K562 (cell line): ENCODE measurements at regions not wholly inside any gene's neighbourhood (a gene's known extent, or its start where the extent isn't known, plus 50 kb on each side); places are given as distances from the start of the nearest gene placed in this dataset.

Experiments used
- ATAC-seq: fragments of 200-7000 bp; cut with Tn5 transposase; 3 replicates; pipeline ENCODE4 v1.9.1; 2020; ENCODE audit warnings: moderate library complexity
- BruUV-seq: library from RNA; stranded (reverse); fragments of 400-500 nt; replicated peaks from 2 replicates; lab custom pipeline; 2021; lab: Mats Ljungman, UMichigan
- CTCF ChIA-PET: fragments of 300-600 bp; formaldehyde crosslinking; extraction: SDS; loops from one replicate; lab custom pipeline; 2021; ENCODE audit warnings: low intra/inter-chr PET ratio; lab: Yijun Ruan, JAX
- POLR2A ChIA-PET: fragments of 300-600, 350-650 bp; sonication (Branson Sonifier 250); formaldehyde crosslinking; extraction: SDS; loops from one replicate; lab custom pipeline; 2021; ENCODE audit warnings: antibody characterized with exemption, inconsistent platforms; lab: Yijun Ruan, JAX
- DNase-seq, 4 experiments: peaks; one replicate each; pipeline versions ENCODE4 v3.0.0 to v3.0.0-alpha.2; 2011 to 2018; ENCODE audit warnings: low spot score in 3 of 4, mixed read lengths in 3 of 4; ENCODE audit errors: extremely low read depth in 1 of 4
- FAIRE-seq: peaks from 2 replicates; lab custom pipeline; 2011; peaks lifted over from hg19 to GRCh38; lab: Jason Lieb, UNC
- H2AFZ ChIP-seq: 2 replicates; pipeline ENCODE4 v1.6.0; 2011; ENCODE audit warnings: low read depth, low read length, control low read depth, inconsistent platforms
- H3K27ac ChIP-seq: fragments of 200-600 bp; 3 replicates; pipeline ENCODE4 v1.8.0; 2011; ENCODE audit warnings: low read depth, mild to moderate bottlenecking, control low read depth, inconsistent platforms, low read length, moderate library complexity, mixed read lengths; ENCODE audit errors: extremely low read depth
- H3K27me3 ChIP-seq, 2 experiments: fragments of 300-600 bp in 1 of 2; 2 replicates in 1 of 2; 3 replicates in 1 of 2; pipeline versions ENCODE4 v1.6.0 to v1.8.0; 2011; ENCODE audit warnings: inconsistent platforms in 2 of 2, low read length in 2 of 2, mild to moderate bottlenecking in 1 of 2, mixed read lengths in 1 of 2, moderate library complexity in 1 of 2; ENCODE audit not compliant: control insufficient read depth in 2 of 2, insufficient read depth in 2 of 2
- H3K36me3 ChIP-seq: fragments of 300-600 bp; 3 replicates; pipeline ENCODE4 v1.8.0; 2011; ENCODE audit warnings: mild to moderate bottlenecking, low read length, inconsistent platforms; ENCODE audit not compliant: control insufficient read depth, insufficient read depth
- H3K4me1 ChIP-seq, 2 experiments: fragments of 200-600 bp in 1 of 2; replicated peaks in 1 of 2; 2 replicates in 1 of 2; 3 replicates in 1 of 2; pipeline versions ENCODE4 v1.5.1 to v1.8.0; 2011; ENCODE audit warnings: inconsistent platforms in 2 of 2, low read length in 2 of 2, mild to moderate bottlenecking in 1 of 2, mixed read lengths in 1 of 2, moderate library complexity in 1 of 2; ENCODE audit not compliant: control insufficient read depth in 2 of 2, insufficient read depth in 2 of 2
- H3K4me2 ChIP-seq: 2 replicates; pipeline ENCODE4 v1.6.1; 2011; ENCODE audit warnings: low read length, control low read depth, inconsistent platforms, mixed read lengths; ENCODE audit not compliant: insufficient read depth
- H3K4me3 ChIP-seq: fragments of 200-600 bp; sonication (generic), shearing (Covaris generic); 2 replicates; pipeline ENCODE4 v1.5.1; 2016; ENCODE audit warnings: control low read depth, inconsistent platforms
- H3K79me2 ChIP-seq: fragments of 200-600 bp; 3 replicates; pipeline ENCODE4 v1.8.0; 2011; ENCODE audit warnings: low read length, inconsistent platforms; ENCODE audit not compliant: control insufficient read depth, insufficient read depth
- H3K9ac ChIP-seq, 2 experiments: 2 replicates each; pipeline versions ENCODE4 v1.6.0 to v1.6.1; 2011; ENCODE audit warnings: low read depth in 2 of 2, low read length in 2 of 2, control low read depth in 1 of 2, inconsistent platforms in 1 of 2, mild to moderate bottlenecking in 1 of 2, mixed read lengths in 1 of 2; ENCODE audit not compliant: insufficient read depth in 1 of 2
- H3K9me1 ChIP-seq: one replicate; pipeline ENCODE4 v1.6.0; 2011; ENCODE audit warnings: inconsistent platforms, mild to moderate bottlenecking, low read length, moderate library complexity; ENCODE audit not compliant: control insufficient read depth, insufficient read depth
- H3K9me3 ChIP-seq: replicated peaks from 2 replicates; pipeline ENCODE4 v1.5.1; 2011; ENCODE audit warnings: low read depth, low read length, inconsistent platforms; ENCODE audit not compliant: control insufficient read depth, insufficient read depth
- H4K20me1 ChIP-seq: replicated peaks from 2 replicates; pipeline ENCODE4 v1.6.1; 2011; ENCODE audit warnings: low read length, inconsistent platforms, mixed read lengths; ENCODE audit not compliant: control insufficient read depth, insufficient read depth
- ARHGAP35 ChIP-seq: fragments of 450-650 bp; IDR thresholded peaks from 2 replicates; pipeline ENCODE4 v1.6.1; 2018; ENCODE audit not compliant: partially characterized antibody
- BCL6 ChIP-seq: fragments of 250-450 bp; sonication (Bioruptor Pico); IDR thresholded peaks from 2 replicates; pipeline ENCODE4 v1.4.0; 2020
- CHD4 ChIP-seq: fragments of 200-600 bp; sonication (generic); IDR thresholded peaks from 3 replicates; pipeline ENCODE4 v1.6.1; 2012; ENCODE audit warnings: low read depth, mild to moderate bottlenecking, mixed read lengths, low read length, inconsistent platforms; ENCODE audit not compliant: insufficient read depth, insufficient replicate concordance, poor library complexity, severe bottlenecking
- ELK1 ChIP-seq: sonication (generic); formaldehyde crosslinking; IDR thresholded peaks from 2 replicates; pipeline ENCODE4 v1.8.1; 2022; ENCODE audit warnings: missing genetic modification reagents
- HLTF ChIP-seq: fragments of 450-650 bp; IDR thresholded peaks from 2 replicates; pipeline ENCODE4 v1.6.1; 2016
- KAT2B ChIP-seq: IDR thresholded peaks from one replicate; pipeline ENCODE4 v1.6.1; 2012; ENCODE audit warnings: low read depth, mild to moderate bottlenecking, control low read depth, inconsistent platforms, low read length, moderate library complexity
- KDM2B ChIP-seq: fragments of 250-450 bp; sonication (Bioruptor Pico); IDR thresholded peaks from 2 replicates; pipeline ENCODE4 v1.8.0; 2021; ENCODE audit warnings: mild to moderate bottlenecking, moderate library complexity
- KLF6 ChIP-seq: fragments of 250-450 bp; sonication (Bioruptor Pico); IDR thresholded peaks from 2 replicates; pipeline ENCODE4 v1.4.0; 2020; ENCODE audit warnings: mild to moderate bottlenecking, moderate library complexity, borderline replicate concordance
- MYNN ChIP-seq, 2 experiments: sonication (generic); formaldehyde crosslinking in 1 of 2; IDR thresholded peaks; 2 replicates each; pipeline versions ENCODE4 v1.5.0 to v1.6.1; 2016 to 2020; ENCODE audit warnings: antibody characterized with exemption in 1 of 2, missing genetic modification reagents in 1 of 2
- SRSF9 ChIP-seq: fragments of 200-400 bp; formaldehyde crosslinking; IDR thresholded peaks from 2 replicates; pipeline ENCODE4 v1.6.1; 2017; ENCODE audit warnings: low read depth, low read length, borderline replicate concordance
- ZNF444 ChIP-seq: fragments of 250-450 bp; sonication (Bioruptor Pico); IDR thresholded peaks from 2 replicates; pipeline ENCODE4 v1.4.0; 2020; ENCODE audit warnings: mild to moderate bottlenecking, moderate library complexity
- WGBS: fragments of 100-300 bp; shearing (Covaris generic); methylation state at CpG from one replicate; pipeline ENCODE4 v1.1.6; 2016; ENCODE audit warnings: low coverage, mixed read lengths; ENCODE audit not compliant: insufficient coverage; ENCODE audit errors: missing lambda C conversion rate; 5-methylcytosine and 5-hydroxymethylcytosine counted together
- in situ Hi-C: fragments of 300-500 bp; cut with MboI; formaldehyde crosslinking; loops from 4 replicates; pipeline ENCODE4 v1.15.0; 2018; ENCODE audit warnings: inconsistent platforms, mixed read lengths
- intact Hi-C: fragments of 100-400 bp; cut with micrococcal nuclease; formaldehyde crosslinking; loops from 2 replicates; pipeline ENCODE4 v1.14.2; 2022
- TF ChIP-seq, protein P1 (sequence below): fragments of 450-650 bp; formaldehyde crosslinking; IDR thresholded peaks from 2 replicates; pipeline ENCODE4 v1.4.0; 2020; ENCODE audit warnings: mild to moderate bottlenecking, moderate library complexity

GRCh38 chr2:192628017-192628416, 433.3 kb upstream of the TMEFF2 start:
- WGBS = 0% methylated on average over 2 of the region's 2 CpGs
- TF ChIP-seq KAT2B (no peak), KDM2B (CRISPR knock-in tag) (no peak), SRSF9 (no peak), ZNF444 (CRISPR knock-in tag) (no peak), CHD4 (no peak), KLF6 (CRISPR knock-in tag) (no peak), BCL6 (CRISPR knock-in tag) (no peak), ELK1 (no peak), HLTF (no peak), MYNN (IDR thresholded peaks at IDR 0.05) (no peak), MYNN (CRISPR knock-in tag; IDR thresholded peaks at IDR 0.05) (no peak), ARHGAP35 (no peak)
- TF ChIP-seq, protein P1, sequence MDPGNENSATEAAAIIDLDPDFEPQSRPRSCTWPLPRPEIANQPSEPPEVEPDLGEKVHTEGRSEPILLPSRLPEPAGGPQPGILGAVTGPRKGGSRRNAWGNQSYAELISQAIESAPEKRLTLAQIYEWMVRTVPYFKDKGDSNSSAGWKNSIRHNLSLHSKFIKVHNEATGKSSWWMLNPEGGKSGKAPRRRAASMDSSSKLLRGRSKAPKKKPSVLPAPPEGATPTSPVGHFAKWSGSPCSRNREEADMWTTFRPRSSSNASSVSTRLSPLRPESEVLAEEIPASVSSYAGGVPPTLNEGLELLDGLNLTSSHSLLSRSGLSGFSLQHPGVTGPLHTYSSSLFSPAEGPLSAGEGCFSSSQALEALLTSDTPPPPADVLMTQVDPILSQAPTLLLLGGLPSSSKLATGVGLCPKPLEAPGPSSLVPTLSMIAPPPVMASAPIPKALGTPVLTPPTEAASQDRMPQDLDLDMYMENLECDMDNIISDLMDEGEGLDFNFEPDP = no peak
- Histone ChIP-seq H3K27me3 (no peaks in the 10 kb centered on the region), H3K36me3 (no peaks in the 10 kb centered on the region), H3K79me2 (no peaks in the 10 kb centered on the region), H3K27ac (no peak overlapping the region), H3K9me1 (no peaks in the 10 kb centered on the region), H4K20me1 (no peaks in the 10 kb centered on the region), H3K9ac (no peak overlapping the region), H3K9me3 (no peaks in the 10 kb centered on the region), H3K4me1 (no peaks in the 10 kb centered on the region), H3K4me3 (no peak overlapping the region), H3K4me2 (no peak overlapping the region), H2AFZ (no peak overlapping the region)
- ChIA-PET CTCF (no interaction called here), POLR2A (no interaction called here)
- intact Hi-C loops (no loop called here), in situ Hi-C loops (no loop called here)
- no TSS peak for BruUV-seq
- FAIRE-seq (no peak), ATAC-seq (no peak), DNase-seq (no peak)
